Omental fat pad (tissue), 3 donors: ENCODE measurements at regions not wholly inside any gene's neighbourhood (a gene's known extent, or its start where the extent isn't known, plus 50 kb on each side); places are given as distances from the start of the nearest gene placed in this dataset.

Experiments
- ATAC-seq: fragments of 150-250 bp; one replicate; pipeline ENCODE4 v1.9.1; 2016; ENCODE audit warnings: mild to moderate bottlenecking, moderate library complexity; ENCODE audit not compliant: low FRiP score
- DNase-seq: peaks from one replicate; pipeline ENCODE4 v3.0.0-alpha.2; 2019; ENCODE audit warnings: low spot score
- TF ChIP-seq, protein P1 (sequence below), 3 donors: fragments of 450-650 bp; IDR thresholded peaks; one replicate each; pipeline ENCODE4 v1.5.1; 2016 to 2017; ENCODE audit warnings: antibody characterized with exemption in 3 of 3, mild to moderate bottlenecking in 3 of 3, moderate library complexity in 2 of 3

DNA sequence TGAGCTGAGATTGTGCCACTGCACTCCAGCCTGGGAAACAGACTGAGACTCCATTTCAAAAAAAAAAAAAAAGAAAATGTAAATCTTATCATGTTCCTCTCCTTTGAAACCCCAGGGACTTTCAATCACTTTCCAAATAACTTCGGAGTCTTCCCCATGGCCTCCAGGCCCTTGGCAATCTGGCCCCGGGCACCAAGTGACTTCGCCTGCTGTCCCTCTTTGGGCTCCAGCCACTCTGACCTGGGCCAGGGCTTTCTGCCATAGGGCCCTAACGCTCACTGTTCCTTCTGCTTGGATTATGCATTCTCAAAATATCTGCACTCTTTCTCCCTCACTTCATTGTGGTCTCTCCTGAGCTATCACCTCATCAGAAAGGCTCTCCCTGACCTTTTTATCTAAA lies 260.9 kb downstream of the KLF13 start:
- DNase-seq (no peak), ATAC-seq (no peak)
- TF ChIP-seq, protein P1, sequence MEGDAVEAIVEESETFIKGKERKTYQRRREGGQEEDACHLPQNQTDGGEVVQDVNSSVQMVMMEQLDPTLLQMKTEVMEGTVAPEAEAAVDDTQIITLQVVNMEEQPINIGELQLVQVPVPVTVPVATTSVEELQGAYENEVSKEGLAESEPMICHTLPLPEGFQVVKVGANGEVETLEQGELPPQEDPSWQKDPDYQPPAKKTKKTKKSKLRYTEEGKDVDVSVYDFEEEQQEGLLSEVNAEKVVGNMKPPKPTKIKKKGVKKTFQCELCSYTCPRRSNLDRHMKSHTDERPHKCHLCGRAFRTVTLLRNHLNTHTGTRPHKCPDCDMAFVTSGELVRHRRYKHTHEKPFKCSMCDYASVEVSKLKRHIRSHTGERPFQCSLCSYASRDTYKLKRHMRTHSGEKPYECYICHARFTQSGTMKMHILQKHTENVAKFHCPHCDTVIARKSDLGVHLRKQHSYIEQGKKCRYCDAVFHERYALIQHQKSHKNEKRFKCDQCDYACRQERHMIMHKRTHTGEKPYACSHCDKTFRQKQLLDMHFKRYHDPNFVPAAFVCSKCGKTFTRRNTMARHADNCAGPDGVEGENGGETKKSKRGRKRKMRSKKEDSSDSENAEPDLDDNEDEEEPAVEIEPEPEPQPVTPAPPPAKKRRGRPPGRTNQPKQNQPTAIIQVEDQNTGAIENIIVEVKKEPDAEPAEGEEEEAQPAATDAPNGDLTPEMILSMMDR (IDR thresholded peaks at IDR 0.05): no peak

DNA sequence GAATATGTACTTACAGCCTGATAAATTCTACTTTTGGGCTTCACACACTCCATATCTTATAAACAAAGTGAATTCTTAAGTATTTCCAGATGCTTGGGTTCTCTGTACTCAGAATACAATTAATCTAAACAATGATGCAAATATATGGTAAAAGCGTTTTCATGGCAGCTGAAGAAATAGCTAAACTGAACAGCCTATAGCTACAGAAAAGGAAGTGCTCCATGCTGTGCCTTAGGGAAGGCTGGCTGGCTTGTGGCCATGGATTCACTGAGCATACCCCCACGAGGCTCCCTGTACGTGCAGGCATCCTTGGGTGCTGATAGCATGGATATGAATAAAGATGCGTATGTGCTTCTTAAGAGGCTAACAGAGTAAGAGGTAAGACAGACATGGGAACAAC lies 264.0 kb downstream of the KLF13 start:
- ATAC-seq (no peak), DNase-seq (no peak)
- TF ChIP-seq, protein P1 (IDR thresholded peaks at IDR 0.05): no peak

DNA sequence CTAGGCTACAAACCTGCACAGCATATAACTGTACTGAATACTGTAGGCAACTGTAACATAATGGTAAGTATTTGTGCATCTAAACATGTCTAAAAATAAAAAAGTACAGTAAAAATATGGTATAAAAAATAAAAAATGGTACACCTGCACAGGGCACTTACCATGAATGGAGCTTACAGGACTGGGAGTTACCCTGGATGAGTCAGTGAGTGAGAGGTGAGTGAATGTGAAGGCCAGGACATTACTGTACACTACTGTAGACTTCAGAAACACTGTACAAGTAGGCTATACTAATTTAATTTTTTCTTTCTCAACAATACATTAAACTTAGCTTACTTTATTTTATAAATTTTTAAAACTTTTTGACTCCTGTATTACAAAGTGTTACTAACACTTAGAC lies 265.3 kb downstream of the KLF13 start:
- no peak for ATAC-seq
- TF ChIP-seq, protein P1 (IDR thresholded peaks at IDR 0.05): no peak
- DNase-seq: no peak

DNA sequence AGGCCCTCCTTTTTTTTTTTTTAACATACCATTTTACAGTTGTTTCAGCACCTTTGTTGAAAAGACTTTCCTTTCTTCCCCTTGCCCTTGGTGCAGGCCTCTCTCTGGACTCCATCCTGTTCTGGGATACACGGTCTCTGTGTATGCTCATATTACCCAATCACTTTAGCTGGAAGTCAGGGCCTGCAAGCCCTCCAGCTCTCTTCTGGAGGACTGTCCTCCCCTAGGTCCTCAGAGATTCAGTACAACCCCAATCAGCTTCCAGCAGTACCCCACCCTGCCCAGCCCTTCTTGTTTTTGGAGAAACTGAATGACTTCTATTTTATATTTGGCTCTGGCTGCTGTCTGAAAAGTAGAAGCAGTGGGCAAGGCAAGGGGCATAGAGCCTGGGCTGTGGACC lies 270.8 kb downstream of the KLF13 start:
- DNase-seq (no peak), ATAC-seq (no peak)
- TF ChIP-seq, protein P1 (IDR thresholded peaks at IDR 0.05): no peak

DNA sequence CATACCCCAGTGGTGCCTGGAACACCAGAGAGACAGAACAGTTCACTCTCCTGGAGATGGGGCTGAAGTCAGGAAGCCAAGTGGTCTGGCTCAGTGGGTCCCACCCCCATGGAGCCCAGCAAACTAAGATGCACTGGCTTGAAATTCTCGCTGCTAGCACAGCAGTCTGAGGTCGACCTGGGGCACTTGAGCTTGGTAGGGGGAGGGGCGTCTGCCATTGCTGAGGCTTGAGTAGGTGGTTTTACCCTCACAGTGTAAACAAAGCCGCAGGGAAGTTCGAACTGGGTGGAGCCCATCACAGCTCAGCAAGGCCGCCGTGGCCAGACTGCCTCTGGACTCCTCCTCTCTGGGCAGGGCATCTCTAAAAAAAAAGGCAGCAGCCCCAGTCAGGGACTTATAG lies 272.0 kb downstream of the KLF13 start:
- TF ChIP-seq, protein P1 (IDR thresholded peaks at IDR 0.05): no peak
- no peak for ATAC-seq
- no peak for DNase-seq

DNA sequence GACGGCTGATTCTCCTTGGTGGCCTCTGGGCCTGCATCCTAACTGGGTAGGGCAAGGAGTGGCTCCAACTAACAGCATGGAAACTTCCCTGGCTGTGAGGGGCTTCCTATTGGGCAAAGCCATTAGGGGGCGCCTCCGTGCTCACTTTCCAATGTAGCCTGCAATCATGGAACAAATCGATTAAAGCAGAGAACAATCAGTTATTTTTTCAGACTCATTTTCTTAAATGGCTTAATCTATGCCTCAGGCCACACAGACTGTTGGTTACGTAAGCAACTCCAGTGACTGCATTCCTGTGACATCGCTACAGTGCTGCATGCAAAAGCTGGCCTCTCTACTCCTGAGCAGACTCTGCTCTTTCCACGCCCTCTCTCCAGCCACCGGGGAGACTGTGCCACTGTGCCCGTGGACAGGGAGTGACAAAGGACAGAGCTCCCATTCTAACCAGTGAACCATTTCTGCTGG lies 278.9 kb downstream of the KLF13 start:
- no peak for DNase-seq
- TF ChIP-seq, protein P1 (IDR thresholded peaks at IDR 0.05): no peak
- ATAC-seq: no peak

DNA sequence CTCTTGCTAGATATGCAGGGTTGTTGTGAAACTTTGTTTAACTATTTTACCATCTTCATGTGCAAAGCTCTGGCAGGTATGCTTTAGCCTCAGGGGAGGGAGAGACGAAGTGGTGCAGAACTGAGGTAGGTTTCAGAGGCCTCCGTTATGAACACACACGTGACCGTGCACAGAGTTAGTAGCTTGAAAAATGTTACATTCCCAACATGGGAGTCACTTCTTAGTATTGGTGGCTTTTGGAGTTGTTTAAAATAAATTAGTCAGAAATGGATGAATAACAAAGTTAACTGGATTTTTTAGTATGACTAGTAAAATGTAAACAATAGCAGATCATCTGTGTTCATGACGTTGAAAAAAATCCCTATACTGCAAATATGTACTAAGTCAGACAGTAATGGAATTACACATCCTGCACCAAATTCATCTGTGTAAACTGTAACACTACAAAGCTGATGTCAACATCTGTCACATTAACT lies 279.6 kb downstream of the KLF13 start:
- ATAC-seq (no peak), DNase-seq (no peak)

More for the DNA sequence above, 279.6 kb downstream of the KLF13 start:
- TF ChIP-seq, protein P1 (IDR thresholded peaks at IDR 0.05): no peak
